GM23338 (cell line): ENCODE measurements at regions not wholly inside any gene's neighbourhood (a gene's known extent, or its start where the extent isn't known, plus 50 kb on each side); places are given as distances from the start of the nearest gene placed in this dataset.

ENCODE experiments used
- ATAC-seq: fragments of 200-7000 bp; cut with Tn5 transposase; 3 replicates; pipeline ENCODE4 v1.9.1; 2020
- DNase-seq: peaks from one replicate; pipeline ENCODE4 v3.0.0-alpha.2; 2015; ENCODE audit warnings: low spot score
- H2AFZ ChIP-seq: fragments of 200-600 bp; sonication (generic); 2 replicates; pipeline ENCODE4 v1.8.0; 2016; ENCODE audit warnings: antibody characterized with exemption, mild to moderate bottlenecking, moderate library complexity
- H3F3A ChIP-seq: fragments of 200-600 bp; sonication (generic); replicated peaks from 2 replicates; pipeline ENCODE4 v1.8.0; 2017; ENCODE audit warnings: antibody characterized with exemption, mixed run types, low read depth
- H3K27ac ChIP-seq: fragments of 200-600 bp; sonication (generic); 2 replicates; pipeline ENCODE4 v1.6.1; 2016; ENCODE audit warnings: low read depth
- H3K27me3 ChIP-seq: fragments of 200-600 bp; sonication (generic); 2 replicates; pipeline ENCODE4 v1.8.0; 2016; ENCODE audit warnings: mild to moderate bottlenecking, mixed run types, moderate library complexity; ENCODE audit not compliant: insufficient read depth
- H3K36me3 ChIP-seq: fragments of 200-600 bp; sonication (generic); 2 replicates; pipeline ENCODE4 v1.8.0; 2016; ENCODE audit warnings: mild to moderate bottlenecking; ENCODE audit not compliant: insufficient read depth
- H3K4me1 ChIP-seq: fragments of 200-600 bp; sonication (generic); 2 replicates; pipeline ENCODE4 v1.8.0; 2016; ENCODE audit warnings: mild to moderate bottlenecking, moderate library complexity; ENCODE audit not compliant: insufficient read depth
- H3K4me2 ChIP-seq: fragments of 200-600 bp; sonication (generic); 2 replicates; pipeline ENCODE4 v1.7.1; 2017; ENCODE audit warnings: mixed run types
- H3K4me3 ChIP-seq: fragments of 200-600 bp; sonication (generic); 2 replicates; pipeline ENCODE4 v1.6.1; 2016; ENCODE audit warnings: mixed run types
- H3K79me2 ChIP-seq: fragments of 200-600 bp; sonication (generic); replicated peaks from 2 replicates; pipeline ENCODE4 v1.8.0; 2017; ENCODE audit warnings: mild to moderate bottlenecking; ENCODE audit not compliant: insufficient read depth
- H3K9me2 ChIP-seq: fragments of 200-600 bp; sonication (generic); 2 replicates; pipeline ENCODE4 v1.8.0; 2017; ENCODE audit not compliant: insufficient read depth
- H4K20me1 ChIP-seq: fragments of 200-600 bp; sonication (generic); replicated peaks from 2 replicates; pipeline ENCODE4 v1.8.0; 2017; ENCODE audit warnings: mild to moderate bottlenecking; ENCODE audit not compliant: insufficient read depth
- H3K27ac Mint-ChIP-seq: 2 replicates; pipeline ENCODE4 v1.8.0; 2020; ENCODE audit warnings: inconsistent platforms, mild to moderate bottlenecking, moderate library complexity, mixed read lengths
- H3K27me3 Mint-ChIP-seq: 3 replicates; pipeline ENCODE4 v1.8.0; 2022; ENCODE audit warnings: low read depth, mild to moderate bottlenecking, moderate library complexity, mixed read lengths, inconsistent platforms; ENCODE audit not compliant: insufficient read depth, poor library complexity
- H3K36me3 Mint-ChIP-seq: 3 replicates; pipeline ENCODE4 v1.8.0; 2021; ENCODE audit warnings: low read depth, mild to moderate bottlenecking, inconsistent platforms, moderate library complexity, mixed read lengths
- H3K4me1 Mint-ChIP-seq: 3 replicates; pipeline ENCODE4 v1.8.0; 2020; ENCODE audit warnings: mild to moderate bottlenecking, inconsistent platforms, mixed read lengths
- H3K4me3 Mint-ChIP-seq: 3 replicates; pipeline ENCODE4 v1.8.0; 2021; ENCODE audit warnings: moderate library complexity, mild to moderate bottlenecking, inconsistent platforms, mixed read lengths
- H3K9me3 Mint-ChIP-seq: 3 replicates; pipeline ENCODE4 v1.8.0; 2020; ENCODE audit warnings: moderate library complexity, mild to moderate bottlenecking, inconsistent platforms, mixed read lengths
- CREB1 ChIP-seq: fragments of 250-450 bp; sonication (Bioruptor Pico); IDR thresholded peaks from 2 replicates; pipeline ENCODE4 v1.5.0; 2020; ENCODE audit warnings: low read depth, mild to moderate bottlenecking, moderate library complexity
- EZH2 ChIP-seq: fragments of 200-600 bp; sonication (generic); IDR thresholded peaks from one replicate; pipeline ENCODE4 v1.8.0; 2017; ENCODE audit warnings: antibody characterized with exemption, mild to moderate bottlenecking, low read depth; ENCODE audit not compliant: unreplicated experiment
- EZH2phosphoT487 ChIP-seq: fragments of 200-600 bp; sonication (generic); IDR thresholded peaks from one replicate; pipeline ENCODE4 v1.8.1; 2018; ENCODE audit warnings: antibody characterized with exemption; ENCODE audit not compliant: unreplicated experiment
- JUNB ChIP-seq: IDR thresholded peaks from one replicate; pipeline ENCODE4 v1.6.1; 2016; ENCODE audit warnings: antibody characterized with exemption; ENCODE audit not compliant: unreplicated experiment
- NANOG ChIP-seq: IDR thresholded peaks from 2 replicates; pipeline ENCODE4 v1.6.1; 2016; ENCODE audit warnings: antibody characterized with exemption, borderline replicate concordance
- REST ChIP-seq: IDR thresholded peaks from one replicate; pipeline ENCODE4 v1.6.1; 2018; ENCODE audit warnings: antibody characterized with exemption; ENCODE audit not compliant: unreplicated experiment
- STAT1 ChIP-seq: IDR thresholded peaks from one replicate; pipeline ENCODE4 v1.6.1; 2016; ENCODE audit warnings: antibody characterized with exemption; ENCODE audit not compliant: unreplicated experiment
- ZNF114 ChIP-seq: fragments of 250-450 bp; sonication (Bioruptor Pico); IDR thresholded peaks from 2 replicates; pipeline ENCODE4 v1.5.0; 2020; ENCODE audit warnings: mild to moderate bottlenecking, moderate library complexity
- ZNF331 ChIP-seq: fragments of 250-450 bp; sonication (Bioruptor Pico); IDR thresholded peaks from 2 replicates; pipeline ENCODE4 v1.5.0; 2020; ENCODE audit warnings: low read depth, mild to moderate bottlenecking, moderate library complexity
- TF ChIP-seq, protein P1 (sequence below): fragments of 250-450 bp; sonication (Bioruptor Pico); IDR thresholded peaks from 2 replicates; pipeline ENCODE4 v1.5.0; 2020; ENCODE audit warnings: mild to moderate bottlenecking, moderate library complexity
- TF ChIP-seq, protein P2 (sequence below), 2 experiments: fragments of 200-600 bp in 1 of 2; sonication (generic) in 1 of 2; conservative IDR thresholded peaks; 2 replicates each; pipeline versions ENCODE4 v1.5.1 to v1.6.1; 2016 to 2017; ENCODE audit warnings: antibody characterized with exemption in 2 of 2, low read depth in 2 of 2, mild to moderate bottlenecking in 2 of 2, moderate library complexity in 1 of 2

DNA sequence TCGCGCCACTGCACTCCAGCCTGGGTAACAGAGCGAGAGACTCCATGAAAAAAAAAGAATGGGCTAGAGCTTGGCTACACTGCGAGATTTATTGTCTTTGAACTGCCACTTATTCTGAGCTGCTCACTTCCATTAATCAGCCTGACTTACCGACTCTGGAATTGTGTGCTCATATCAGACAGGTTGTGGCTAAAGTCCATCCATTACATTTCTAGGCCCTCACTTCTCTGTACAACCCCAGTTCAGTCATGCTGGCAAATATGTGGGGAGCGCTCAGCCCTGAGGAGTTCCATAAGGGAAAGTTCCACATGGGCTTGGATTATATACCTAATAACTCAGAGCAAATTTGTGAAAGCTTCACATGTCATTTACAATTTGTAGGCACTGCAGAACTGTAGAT is 270.6 kb downstream of the TRIML1 start:
- DNase-seq (no peak), ATAC-seq (no peak)
- H3K36me3 ChIP-seq: no peaks in the 10 kb centered on the region
- Mint-ChIP-seq H3K27ac (no peak overlapping the region), H3K27me3 (peaks cover 4% of the 10 kb centered on the region), H3K9me3 (no peaks in the 10 kb centered on the region), H3K36me3 (peaks cover 14% of the 10 kb centered on the region), H3K4me3 (no peak overlapping the region), H3K4me1 (peaks cover 4% of the 10 kb centered on the region; the same call in 2 of the 3 replicates)
- no peaks in the 10 kb centered on the region for H3K27me3 ChIP-seq
- H3K27ac ChIP-seq: no peak overlapping the region
- no peak overlapping the region; the same call in 1 of the 2 replicates for H2AFZ ChIP-seq
- H3K4me2 ChIP-seq: no peak overlapping the region
- no peaks in the 10 kb centered on the region for H4K20me1 ChIP-seq
- TF ChIP-seq, protein P1, sequence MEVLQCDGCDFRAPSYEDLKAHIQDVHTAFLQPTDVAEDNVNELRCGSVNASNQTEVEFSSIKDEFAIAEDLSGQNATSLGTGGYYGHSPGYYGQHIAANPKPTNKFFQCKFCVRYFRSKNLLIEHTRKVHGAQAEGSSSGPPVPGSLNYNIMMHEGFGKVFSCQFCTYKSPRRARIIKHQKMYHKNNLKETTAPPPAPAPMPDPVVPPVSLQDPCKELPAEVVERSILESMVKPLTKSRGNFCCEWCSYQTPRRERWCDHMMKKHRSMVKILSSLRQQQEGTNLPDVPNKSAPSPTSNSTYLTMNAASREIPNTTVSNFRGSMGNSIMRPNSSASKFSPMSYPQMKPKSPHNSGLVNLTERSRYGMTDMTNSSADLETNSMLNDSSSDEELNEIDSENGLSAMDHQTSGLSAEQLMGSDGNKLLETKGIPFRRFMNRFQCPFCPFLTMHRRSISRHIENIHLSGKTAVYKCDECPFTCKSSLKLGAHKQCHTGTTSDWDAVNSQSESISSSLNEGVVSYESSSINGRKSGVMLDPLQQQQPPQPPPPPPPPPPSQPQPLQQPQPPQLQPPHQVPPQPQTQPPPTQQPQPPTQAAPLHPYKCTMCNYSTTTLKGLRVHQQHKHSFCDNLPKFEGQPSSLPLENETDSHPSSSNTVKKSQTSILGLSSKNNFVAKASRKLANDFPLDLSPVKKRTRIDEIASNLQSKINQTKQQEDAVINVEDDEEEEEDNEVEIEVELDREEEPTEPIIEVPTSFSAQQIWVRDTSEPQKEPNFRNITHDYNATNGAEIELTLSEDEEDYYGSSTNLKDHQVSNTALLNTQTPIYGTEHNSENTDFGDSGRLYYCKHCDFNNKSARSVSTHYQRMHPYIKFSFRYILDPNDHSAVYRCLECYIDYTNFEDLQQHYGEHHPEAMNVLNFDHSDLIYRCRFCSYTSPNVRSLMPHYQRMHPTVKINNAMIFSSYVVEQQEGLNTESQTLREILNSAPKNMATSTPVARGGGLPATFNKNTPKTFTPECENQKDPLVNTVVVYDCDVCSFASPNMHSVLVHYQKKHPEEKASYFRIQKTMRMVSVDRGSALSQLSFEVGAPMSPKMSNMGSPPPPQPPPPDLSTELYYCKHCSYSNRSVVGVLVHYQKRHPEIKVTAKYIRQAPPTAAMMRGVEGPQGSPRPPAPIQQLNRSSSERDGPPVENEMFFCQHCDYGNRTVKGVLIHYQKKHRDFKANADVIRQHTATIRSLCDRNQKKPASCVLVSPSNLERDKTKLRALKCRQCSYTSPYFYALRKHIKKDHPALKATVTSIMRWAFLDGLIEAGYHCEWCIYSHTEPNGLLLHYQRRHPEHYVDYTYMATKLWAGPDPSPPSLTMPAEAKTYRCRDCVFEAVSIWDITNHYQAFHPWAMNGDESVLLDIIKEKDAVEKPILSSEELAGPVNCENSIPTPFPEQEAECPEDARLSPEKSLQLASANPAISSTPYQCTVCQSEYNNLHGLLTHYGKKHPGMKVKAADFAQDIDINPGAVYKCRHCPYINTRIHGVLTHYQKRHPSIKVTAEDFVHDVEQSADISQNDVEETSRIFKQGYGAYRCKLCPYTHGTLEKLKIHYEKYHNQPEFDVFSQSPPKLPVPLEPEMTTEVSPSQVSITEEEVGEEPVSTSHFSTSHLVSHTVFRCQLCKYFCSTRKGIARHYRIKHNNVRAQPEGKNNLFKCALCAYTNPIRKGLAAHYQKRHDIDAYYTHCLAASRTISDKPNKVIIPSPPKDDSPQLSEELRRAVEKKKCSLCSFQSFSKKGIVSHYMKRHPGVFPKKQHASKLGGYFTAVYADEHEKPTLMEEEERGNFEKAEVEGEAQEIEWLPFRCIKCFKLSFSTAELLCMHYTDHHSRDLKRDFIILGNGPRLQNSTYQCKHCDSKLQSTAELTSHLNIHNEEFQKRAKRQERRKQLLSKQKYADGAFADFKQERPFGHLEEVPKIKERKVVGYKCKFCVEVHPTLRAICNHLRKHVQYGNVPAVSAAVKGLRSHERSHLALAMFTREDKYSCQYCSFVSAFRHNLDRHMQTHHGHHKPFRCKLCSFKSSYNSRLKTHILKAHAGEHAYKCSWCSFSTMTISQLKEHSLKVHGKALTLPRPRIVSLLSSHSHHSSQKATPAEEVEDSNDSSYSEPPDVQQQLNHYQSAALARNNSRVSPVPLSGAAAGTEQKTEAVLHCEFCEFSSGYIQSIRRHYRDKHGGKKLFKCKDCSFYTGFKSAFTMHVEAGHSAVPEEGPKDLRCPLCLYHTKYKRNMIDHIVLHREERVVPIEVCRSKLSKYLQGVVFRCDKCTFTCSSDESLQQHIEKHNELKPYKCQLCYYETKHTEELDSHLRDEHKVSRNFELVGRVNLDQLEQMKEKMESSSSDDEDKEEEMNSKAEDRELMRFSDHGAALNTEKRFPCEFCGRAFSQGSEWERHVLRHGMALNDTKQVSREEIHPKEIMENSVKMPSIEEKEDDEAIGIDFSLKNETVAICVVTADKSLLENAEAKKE: no peak
- TF ChIP-seq STAT1: no peak
- no peak for TF ChIP-seq NANOG
- TF ChIP-seq REST: no peak
- no peak for TF ChIP-seq EZH2phosphoT487
- TF ChIP-seq ZNF331 (CRISPR knock-in tag): no peak
- TF ChIP-seq, protein P2, sequence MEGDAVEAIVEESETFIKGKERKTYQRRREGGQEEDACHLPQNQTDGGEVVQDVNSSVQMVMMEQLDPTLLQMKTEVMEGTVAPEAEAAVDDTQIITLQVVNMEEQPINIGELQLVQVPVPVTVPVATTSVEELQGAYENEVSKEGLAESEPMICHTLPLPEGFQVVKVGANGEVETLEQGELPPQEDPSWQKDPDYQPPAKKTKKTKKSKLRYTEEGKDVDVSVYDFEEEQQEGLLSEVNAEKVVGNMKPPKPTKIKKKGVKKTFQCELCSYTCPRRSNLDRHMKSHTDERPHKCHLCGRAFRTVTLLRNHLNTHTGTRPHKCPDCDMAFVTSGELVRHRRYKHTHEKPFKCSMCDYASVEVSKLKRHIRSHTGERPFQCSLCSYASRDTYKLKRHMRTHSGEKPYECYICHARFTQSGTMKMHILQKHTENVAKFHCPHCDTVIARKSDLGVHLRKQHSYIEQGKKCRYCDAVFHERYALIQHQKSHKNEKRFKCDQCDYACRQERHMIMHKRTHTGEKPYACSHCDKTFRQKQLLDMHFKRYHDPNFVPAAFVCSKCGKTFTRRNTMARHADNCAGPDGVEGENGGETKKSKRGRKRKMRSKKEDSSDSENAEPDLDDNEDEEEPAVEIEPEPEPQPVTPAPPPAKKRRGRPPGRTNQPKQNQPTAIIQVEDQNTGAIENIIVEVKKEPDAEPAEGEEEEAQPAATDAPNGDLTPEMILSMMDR (conservative IDR thresholded peaks at IDR 0.05; ENCODE audit: low read depth in 2 of 2): no peak
- TF ChIP-seq CREB1 (CRISPR knock-in tag): no peak
- TF ChIP-seq EZH2: no peak
- no peak for TF ChIP-seq ZNF114 (CRISPR knock-in tag)
- no peak for TF ChIP-seq JUNB
- no peak overlapping the region for H3K4me3 ChIP-seq
- H3K79me2 ChIP-seq: no peaks in the 10 kb centered on the region
- H3K9me2 ChIP-seq: no peaks in the 10 kb centered on the region
- H3K4me1 ChIP-seq: peaks cover 5% of the 10 kb centered on the region; the same call in 1 of the 2 replicates
- no peaks in the 10 kb centered on the region for H3F3A ChIP-seq
